Left forelimb (tissue), 1 donor: ENCODE measurements at regions not wholly inside any gene's neighbourhood (a gene's known extent, or its start where the extent isn't known, plus 50 kb on each side); places are given as distances from the start of the nearest gene placed in this dataset.

ENCODE experiments used
- DNase-seq: peaks from one replicate; pipeline ENCODE4 v3.0.0-alpha.2; 2018; ENCODE audit warnings: low spot score

DNA sequence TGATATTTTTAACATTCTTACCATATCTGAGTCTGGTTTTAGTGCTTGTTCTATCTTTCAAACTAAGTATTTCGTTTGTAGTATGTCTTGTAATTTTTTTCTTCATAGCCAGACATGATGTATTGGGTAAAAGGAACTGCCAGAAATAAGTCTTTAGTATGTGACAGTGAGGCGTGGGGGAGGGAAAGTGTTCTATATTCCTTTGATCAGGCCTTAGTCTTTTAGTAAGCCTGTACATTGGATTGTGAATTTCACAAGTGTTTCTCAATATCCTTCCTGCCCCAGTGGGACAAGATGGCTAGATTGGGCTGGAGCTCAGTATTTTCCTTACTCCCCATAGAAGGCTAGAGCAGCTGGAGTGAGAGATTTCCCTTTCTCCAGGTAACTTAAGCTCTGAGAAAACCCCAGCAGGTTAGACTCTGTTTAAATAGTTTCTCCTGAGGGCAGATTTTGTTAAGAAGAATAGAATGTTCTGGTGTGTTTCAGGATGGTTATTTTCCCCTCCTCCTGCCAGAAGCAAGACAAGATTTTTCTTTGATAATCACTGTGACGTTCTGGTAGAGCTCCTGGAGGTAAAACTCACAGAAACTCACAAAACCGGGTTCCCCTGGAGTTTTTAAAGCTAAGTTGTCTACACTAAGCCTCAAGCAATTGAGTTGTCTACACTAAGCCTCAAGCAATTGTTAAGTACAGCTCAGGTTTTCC lies 140.7 kb upstream of the ARPP21 start:
- no peak for DNase-seq

GRCh38 chr3:35500641-35501350 lies 138.5 kb upstream of the ARPP21 start:
- no peak for DNase-seq

DNA sequence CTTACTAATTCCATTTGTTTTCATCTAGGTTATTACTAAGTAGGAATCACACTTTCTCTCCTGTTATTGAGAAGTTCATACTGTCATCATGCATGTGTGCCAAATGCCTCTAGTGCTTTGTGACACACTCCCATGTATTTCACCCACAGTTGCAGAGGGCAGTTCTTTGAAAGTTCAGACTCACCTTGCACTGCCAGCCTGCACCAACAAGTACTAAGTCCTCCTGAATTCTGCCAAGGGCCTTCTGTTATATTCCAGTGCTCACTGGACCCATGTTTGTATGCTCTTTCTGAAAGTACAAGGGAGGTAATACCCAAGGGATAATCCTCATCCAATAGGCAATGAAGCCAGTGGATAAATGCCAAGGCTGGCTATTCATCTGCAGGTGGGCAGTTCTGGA lies 136.6 kb upstream of the ARPP21 start:
- DNase-seq, result no peak

- DNase-seq, result no peak
Observed at GRCh38 chr3:35505181-35505580, 134.1 kb upstream of the ARPP21 start.

DNA sequence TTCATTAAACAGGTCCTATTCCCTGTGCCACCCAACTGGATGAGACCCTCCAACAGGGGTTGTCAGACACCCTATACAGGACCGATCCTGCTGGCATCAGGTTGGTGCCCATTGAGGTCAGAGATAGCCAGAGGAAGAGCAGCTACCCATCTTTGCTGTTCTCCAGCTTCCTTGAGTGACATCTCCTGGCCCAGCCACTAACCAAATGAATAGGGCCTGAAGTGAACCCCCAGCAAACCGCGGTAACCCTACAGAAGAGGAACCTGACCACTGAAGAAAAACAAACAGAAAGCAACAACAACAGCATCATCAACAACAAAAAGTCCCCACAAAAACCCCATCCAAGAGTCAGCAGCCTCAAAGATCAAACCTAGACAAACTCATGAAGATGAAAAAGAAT lies 133.6 kb upstream of the ARPP21 start:
- DNase-seq, result no peak

DNA sequence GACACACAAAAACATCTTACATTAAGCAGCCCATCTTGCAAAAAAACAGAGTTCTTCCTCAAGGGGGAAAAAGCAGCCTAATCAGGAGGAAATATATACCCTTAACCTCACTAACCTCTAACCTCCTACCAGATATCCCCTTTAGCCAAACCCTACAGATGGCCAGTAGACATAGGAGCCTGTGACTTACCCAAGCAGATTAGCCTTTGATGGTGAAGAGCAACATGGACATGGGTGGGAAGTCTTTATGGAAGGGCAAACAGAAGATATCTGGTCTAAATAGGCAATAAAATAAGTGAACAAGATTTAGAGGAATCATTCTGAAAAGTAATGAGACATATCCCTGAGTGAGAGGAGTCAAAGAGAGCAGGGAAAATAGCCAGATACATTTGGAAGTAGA lies 119.4 kb upstream of the ARPP21 start:
- no peak for DNase-seq

DNA sequence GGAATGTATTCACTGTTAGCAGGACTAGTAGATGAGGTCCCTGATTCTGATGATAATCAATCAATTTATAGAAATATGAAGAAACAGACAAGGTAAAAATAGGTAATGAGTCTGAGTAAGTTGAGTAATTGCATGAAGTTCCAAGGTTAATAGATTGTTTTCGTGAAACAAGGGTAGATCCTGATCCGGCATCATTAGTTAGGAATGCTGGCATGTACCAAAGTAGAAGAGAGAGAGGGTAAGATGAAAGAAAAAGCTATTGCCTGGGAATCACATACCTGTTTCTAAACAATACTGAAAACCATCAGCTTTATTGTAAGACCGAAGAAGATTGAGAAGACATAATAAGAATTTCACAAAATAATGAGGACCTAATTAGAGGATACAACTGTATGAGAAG lies 118.1 kb upstream of the ARPP21 start:
- no peak for DNase-seq

- no peak for DNase-seq
Observed at GRCh38 chr3:35522450-35522849, 116.9 kb upstream of the ARPP21 start.

DNA sequence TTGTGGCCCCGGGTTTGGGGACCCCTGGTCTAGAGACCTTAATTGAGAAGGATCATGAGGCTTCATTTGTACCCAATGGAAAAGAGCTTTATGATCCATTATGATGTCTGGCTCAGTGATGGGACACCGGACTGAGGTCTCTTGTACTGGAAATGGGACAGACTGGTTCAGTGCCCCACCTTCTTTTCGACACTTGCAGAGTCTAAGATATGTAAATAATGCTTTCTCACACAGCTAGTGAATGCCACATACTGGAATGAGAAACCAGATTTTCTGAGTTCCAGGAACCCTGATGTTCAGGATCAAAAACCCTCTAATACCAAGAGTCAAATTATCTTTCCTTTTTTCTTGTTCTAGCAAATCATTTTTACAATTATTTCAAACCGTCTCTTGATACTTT lies 116.3 kb upstream of the ARPP21 start:
- DNase-seq, result no peak

- no peak for DNase-seq
Observed at GRCh38 chr3:35523838-35524237, 115.5 kb upstream of the ARPP21 start.

DNA sequence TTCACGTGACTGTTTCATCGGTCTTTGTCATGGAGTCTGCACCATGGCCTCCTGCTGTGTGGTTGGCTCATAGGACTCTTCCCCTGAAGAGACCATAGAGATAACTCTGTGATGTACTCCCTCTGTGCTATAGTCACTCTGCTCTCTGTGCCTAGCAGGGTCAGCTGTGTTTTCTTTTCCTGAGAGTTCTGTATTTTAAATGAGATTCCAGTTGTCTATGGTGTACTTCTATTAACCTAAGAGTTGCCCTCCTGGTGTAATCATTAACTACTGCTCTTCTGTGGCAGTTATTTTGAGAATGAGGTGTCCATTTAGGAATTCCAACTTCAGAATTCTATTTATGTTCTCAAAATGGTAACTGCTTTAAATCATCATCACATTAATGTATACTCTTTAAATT lies 114.5 kb upstream of the ARPP21 start:
- DNase-seq, result no peak

GRCh38 chr3:35528728-35529127 lies 110.6 kb upstream of the ARPP21 start:
- DNase-seq, result no peak

DNA sequence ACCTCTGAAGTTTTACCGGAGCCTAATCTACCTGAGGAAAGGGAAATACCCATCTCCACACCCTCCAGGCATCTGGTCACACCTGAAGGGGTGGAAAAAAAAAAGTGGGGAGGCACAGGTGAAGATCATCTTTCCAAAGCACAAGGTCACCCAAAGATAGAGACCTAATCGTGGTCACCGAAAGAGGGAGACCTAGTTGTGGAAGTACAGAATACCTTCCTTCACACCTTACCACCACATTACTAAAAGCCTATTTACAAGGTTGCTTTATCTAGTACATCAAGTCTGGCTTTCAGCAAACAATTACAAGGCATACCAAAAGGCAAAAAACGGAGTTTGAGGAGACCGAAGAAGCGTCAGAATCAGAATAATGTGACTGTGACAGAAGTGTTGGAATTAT lies 110.0 kb upstream of the ARPP21 start:
- no peak for DNase-seq

DNA sequence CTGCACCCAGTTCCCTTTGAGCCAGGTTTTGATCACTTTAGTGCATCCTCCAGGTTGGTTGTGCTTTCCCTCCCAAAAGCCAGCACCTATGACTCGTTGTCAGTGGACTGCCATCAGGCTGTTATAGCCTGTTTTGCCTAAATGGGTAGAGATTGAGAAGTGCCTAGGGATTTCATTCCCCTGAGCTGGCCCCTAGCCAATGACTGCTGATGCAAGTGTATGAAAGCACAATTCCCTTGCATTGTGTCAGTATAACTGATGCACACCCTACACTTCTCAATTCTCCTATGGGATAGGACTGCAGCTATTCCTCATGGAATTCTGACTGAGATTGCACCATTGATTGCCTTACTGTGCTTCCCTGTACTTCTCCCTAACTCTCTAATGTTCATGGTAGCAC lies 102.1 kb upstream of the ARPP21 start:
- no peak for DNase-seq

DNA sequence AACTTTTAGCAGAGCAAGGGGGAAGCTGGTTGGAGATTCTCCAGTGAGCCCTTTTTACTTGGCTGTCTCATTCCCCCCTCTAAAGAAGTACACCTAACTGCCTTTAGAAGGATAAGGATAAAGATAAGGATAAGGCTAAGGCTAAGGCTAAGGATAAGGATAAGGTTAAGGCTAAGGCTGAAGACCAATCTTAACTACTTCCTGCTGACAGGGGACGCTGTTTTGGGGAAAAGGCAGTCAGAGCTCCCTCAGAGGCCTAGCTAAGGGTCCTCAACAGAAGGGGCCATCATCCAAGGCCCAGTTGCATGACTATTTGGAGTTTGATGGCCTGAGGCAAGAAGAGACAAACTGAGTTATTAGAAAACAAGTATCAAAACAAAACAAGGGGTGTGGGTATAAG lies 94.3 kb upstream of the ARPP21 start:
- DNase-seq, result no peak

GRCh38 chr3:35549690-35550089 lies 89.6 kb upstream of the ARPP21 start:
- DNase-seq, result no peak

DNA sequence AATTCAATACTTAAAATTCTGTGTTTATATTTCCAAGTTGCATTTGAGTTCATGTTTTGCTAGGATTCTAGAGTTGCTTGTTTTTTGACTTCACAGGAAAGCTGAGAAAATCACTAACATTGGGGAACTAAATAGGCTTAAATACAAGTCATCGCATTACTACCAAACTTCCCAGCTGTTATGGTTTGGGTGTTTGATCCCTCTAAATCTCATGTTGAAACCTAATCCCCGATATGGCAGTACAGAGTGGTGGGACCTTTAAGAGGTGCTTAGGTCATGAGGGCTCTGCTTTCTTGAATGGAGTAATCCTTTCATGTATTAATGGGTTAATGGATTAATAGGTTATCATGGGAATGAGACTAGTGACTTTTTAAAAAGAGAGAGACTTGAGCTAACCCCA lies 77.2 kb upstream of the ARPP21 start:
- DNase-seq, result no peak

- DNase-seq, result no peak
Observed at GRCh38 chr3:35565048-35565447, 74.3 kb upstream of the ARPP21 start.
